GM23338 (cell line): ENCODE measurements at regions not wholly inside any gene's neighbourhood (a gene's known extent, or its start where the extent isn't known, plus 50 kb on each side); places are given as distances from the start of the nearest gene placed in this dataset.

Experiments
- ATAC-seq: fragments of 200-7000 bp; cut with Tn5 transposase; 3 replicates; pipeline ENCODE4 v1.9.1; 2020
- DNase-seq: peaks from one replicate; pipeline ENCODE4 v3.0.0-alpha.2; 2015; ENCODE audit warnings: low spot score
- H2AFZ ChIP-seq: fragments of 200-600 bp; sonication (generic); 2 replicates; pipeline ENCODE4 v1.8.0; 2016; ENCODE audit warnings: antibody characterized with exemption, mild to moderate bottlenecking, moderate library complexity
- H3F3A ChIP-seq: fragments of 200-600 bp; sonication (generic); replicated peaks from 2 replicates; pipeline ENCODE4 v1.8.0; 2017; ENCODE audit warnings: antibody characterized with exemption, mixed run types, low read depth
- H3K27ac ChIP-seq: fragments of 200-600 bp; sonication (generic); 2 replicates; pipeline ENCODE4 v1.6.1; 2016; ENCODE audit warnings: low read depth
- H3K27me3 ChIP-seq: fragments of 200-600 bp; sonication (generic); 2 replicates; pipeline ENCODE4 v1.8.0; 2016; ENCODE audit warnings: mild to moderate bottlenecking, mixed run types, moderate library complexity; ENCODE audit not compliant: insufficient read depth
- H3K36me3 ChIP-seq: fragments of 200-600 bp; sonication (generic); 2 replicates; pipeline ENCODE4 v1.8.0; 2016; ENCODE audit warnings: mild to moderate bottlenecking; ENCODE audit not compliant: insufficient read depth
- H3K4me1 ChIP-seq: fragments of 200-600 bp; sonication (generic); 2 replicates; pipeline ENCODE4 v1.8.0; 2016; ENCODE audit warnings: mild to moderate bottlenecking, moderate library complexity; ENCODE audit not compliant: insufficient read depth
- H3K4me2 ChIP-seq: fragments of 200-600 bp; sonication (generic); 2 replicates; pipeline ENCODE4 v1.7.1; 2017; ENCODE audit warnings: mixed run types
- H3K4me3 ChIP-seq: fragments of 200-600 bp; sonication (generic); 2 replicates; pipeline ENCODE4 v1.6.1; 2016; ENCODE audit warnings: mixed run types
- H3K79me2 ChIP-seq: fragments of 200-600 bp; sonication (generic); replicated peaks from 2 replicates; pipeline ENCODE4 v1.8.0; 2017; ENCODE audit warnings: mild to moderate bottlenecking; ENCODE audit not compliant: insufficient read depth
- H3K9me2 ChIP-seq: fragments of 200-600 bp; sonication (generic); 2 replicates; pipeline ENCODE4 v1.8.0; 2017; ENCODE audit not compliant: insufficient read depth
- H4K20me1 ChIP-seq: fragments of 200-600 bp; sonication (generic); replicated peaks from 2 replicates; pipeline ENCODE4 v1.8.0; 2017; ENCODE audit warnings: mild to moderate bottlenecking; ENCODE audit not compliant: insufficient read depth
- H3K27ac Mint-ChIP-seq: 2 replicates; pipeline ENCODE4 v1.8.0; 2020; ENCODE audit warnings: inconsistent platforms, mild to moderate bottlenecking, moderate library complexity, mixed read lengths
- H3K27me3 Mint-ChIP-seq: 3 replicates; pipeline ENCODE4 v1.8.0; 2022; ENCODE audit warnings: low read depth, mild to moderate bottlenecking, moderate library complexity, mixed read lengths, inconsistent platforms; ENCODE audit not compliant: insufficient read depth, poor library complexity
- H3K36me3 Mint-ChIP-seq: 3 replicates; pipeline ENCODE4 v1.8.0; 2021; ENCODE audit warnings: low read depth, mild to moderate bottlenecking, inconsistent platforms, moderate library complexity, mixed read lengths
- H3K4me1 Mint-ChIP-seq: 3 replicates; pipeline ENCODE4 v1.8.0; 2020; ENCODE audit warnings: mild to moderate bottlenecking, inconsistent platforms, mixed read lengths
- H3K4me3 Mint-ChIP-seq: 3 replicates; pipeline ENCODE4 v1.8.0; 2021; ENCODE audit warnings: moderate library complexity, mild to moderate bottlenecking, inconsistent platforms, mixed read lengths
- H3K9me3 Mint-ChIP-seq: 3 replicates; pipeline ENCODE4 v1.8.0; 2020; ENCODE audit warnings: moderate library complexity, mild to moderate bottlenecking, inconsistent platforms, mixed read lengths
- CREB1 ChIP-seq: fragments of 250-450 bp; sonication (Bioruptor Pico); IDR thresholded peaks from 2 replicates; pipeline ENCODE4 v1.5.0; 2020; ENCODE audit warnings: low read depth, mild to moderate bottlenecking, moderate library complexity
- CTCF ChIP-seq, 2 experiments: fragments of 200-600 bp in 1 of 2; sonication (generic) in 1 of 2; conservative IDR thresholded peaks; 2 replicates each; pipeline versions ENCODE4 v1.5.1 to v1.6.1; 2016 to 2017; ENCODE audit warnings: antibody characterized with exemption in 2 of 2, low read depth in 2 of 2, mild to moderate bottlenecking in 2 of 2, moderate library complexity in 1 of 2
- ETS1 ChIP-seq: IDR thresholded peaks from 2 replicates; pipeline ENCODE4 v1.6.1; 2016; ENCODE audit warnings: antibody characterized with exemption
- NANOG ChIP-seq: IDR thresholded peaks from 2 replicates; pipeline ENCODE4 v1.6.1; 2016; ENCODE audit warnings: antibody characterized with exemption, borderline replicate concordance
- STAT1 ChIP-seq: IDR thresholded peaks from one replicate; pipeline ENCODE4 v1.6.1; 2016; ENCODE audit warnings: antibody characterized with exemption; ENCODE audit not compliant: unreplicated experiment
- ZNF114 ChIP-seq: fragments of 250-450 bp; sonication (Bioruptor Pico); IDR thresholded peaks from 2 replicates; pipeline ENCODE4 v1.5.0; 2020; ENCODE audit warnings: mild to moderate bottlenecking, moderate library complexity
- ZNF331 ChIP-seq: fragments of 250-450 bp; sonication (Bioruptor Pico); IDR thresholded peaks from 2 replicates; pipeline ENCODE4 v1.5.0; 2020; ENCODE audit warnings: low read depth, mild to moderate bottlenecking, moderate library complexity
- ZNF462 ChIP-seq: fragments of 250-450 bp; sonication (Bioruptor Pico); IDR thresholded peaks from 2 replicates; pipeline ENCODE4 v1.5.0; 2020; ENCODE audit warnings: mild to moderate bottlenecking, moderate library complexity

GRCh38 chr4:54961357-54961975, 163.9 kb downstream of the KDR start:
- H3K36me3 Mint-ChIP-seq = no peaks in the 10 kb centered on the region
- Histone ChIP-seq H3K4me1 (no peaks in the 10 kb centered on the region), H3K36me3 (no peaks in the 10 kb centered on the region), H3K9me2 (0 out of 2 replicates have a peak, but pooled peaks cover 3% of the 10 kb centered on the region), H4K20me1 (no peaks in the 10 kb centered on the region), H3K27me3 (no peaks in the 10 kb centered on the region), H3K79me2 (no peaks in the 10 kb centered on the region), H3F3A (no peaks in the 10 kb centered on the region), H3K4me2 (no peak overlapping the region), H3K27ac (no peak overlapping the region), H3K4me3 (no peak overlapping the region), H2AFZ (no peak overlapping the region)
- no peaks in the 10 kb centered on the region for H3K4me1 Mint-ChIP-seq
- ATAC-seq (peak; percentile 79), DNase-seq (peak; percentile 61)
- H3K27ac Mint-ChIP-seq = no peak overlapping the region
- H3K27me3 Mint-ChIP-seq = no peaks in the 10 kb centered on the region
- no peak overlapping the region for H3K4me3 Mint-ChIP-seq
- no peak for TF ChIP-seq NANOG
- TF ChIP-seq CTCF (conservative IDR thresholded peaks at IDR 0.05; ENCODE audit: low read depth in 2 of 2) = peak; percentile 72 to 78
- no peak for TF ChIP-seq STAT1
- H3K9me3 Mint-ChIP-seq = no peaks in the 10 kb centered on the region

- H3K27ac ChIP-seq = no peak overlapping the region
- no peak for DNase-seq
- no peaks in the 10 kb centered on the region for H3K27me3 ChIP-seq
- H3K9me2 ChIP-seq = no peaks in the 10 kb centered on the region
- H3K4me2 ChIP-seq = no peak overlapping the region
- Mint-ChIP-seq H3K9me3 (no peaks in the 10 kb centered on the region), H3K27me3 (no peaks in the 10 kb centered on the region), H3K4me1 (no peaks in the 10 kb centered on the region), H3K4me3 (no peak overlapping the region), H3K36me3 (no peaks in the 10 kb centered on the region), H3K27ac (no peak overlapping the region)
- H3K79me2 ChIP-seq = no peaks in the 10 kb centered on the region
- no peak overlapping the region for H3K4me3 ChIP-seq
- no peak for ATAC-seq
- H3K4me1 ChIP-seq = no peaks in the 10 kb centered on the region
- H3K36me3 ChIP-seq = no peaks in the 10 kb centered on the region
- H3F3A ChIP-seq = no peaks in the 10 kb centered on the region
- 0 out of 2 replicates have a peak overlapping the region, but pooled peaks have one; percentile 9 for H2AFZ ChIP-seq
- H4K20me1 ChIP-seq = no peaks in the 10 kb centered on the region
- TF ChIP-seq CTCF (conservative IDR thresholded peaks at IDR 0.05; ENCODE audit: low read depth in 2 of 2) = no peak
- no peak for TF ChIP-seq ZNF462 (CRISPR knock-in tag)
- no peak for TF ChIP-seq ZNF114 (CRISPR knock-in tag)
- TF ChIP-seq ETS1 = no peak
- no peak for TF ChIP-seq ZNF331 (CRISPR knock-in tag)
- no peak for TF ChIP-seq CREB1
Measured at GRCh38 chr4:54959651-54960116, 165.7 kb downstream of the KDR start.
